Fibroblast of pulmonary artery (primary cell): ENCODE measurements at regions not wholly inside any gene's neighbourhood (a gene's known extent, or its start where the extent isn't known, plus 50 kb on each side); places are given as distances from the start of the nearest gene placed in this dataset.

ENCODE experiments used
- DNase-seq: peaks from one replicate; pipeline ENCODE4 v3.0.0-alpha.2; 2010; ENCODE audit warnings: low read depth
- H3K4me3 ChIP-seq: replicated peaks from 2 replicates; pipeline ENCODE4 v1.5.1; 2011; ENCODE audit warnings: low read depth, mild to moderate bottlenecking, control low read depth, low read length, moderate library complexity
- CTCF ChIP-seq: IDR thresholded peaks from 2 replicates; pipeline ENCODE4 v1.5.1; 2011; ENCODE audit warnings: mild to moderate bottlenecking, control low read depth, low read length, inconsistent platforms; ENCODE audit errors: missing control alignments

- H3K4me3 ChIP-seq = no peak overlapping the region
- peak; percentile 4 for DNase-seq
- no peak for TF ChIP-seq CTCF
Observed at GRCh38 chr5:136619556-136619955, 254.2 kb upstream of the TRPC7 start.

GRCh38 chr5:136615251-136616119, 250.1 kb upstream of the TRPC7 start:
- TF ChIP-seq CTCF = no peak
- H3K4me3 ChIP-seq = no peak overlapping the region
- DNase-seq = no peak

- TF ChIP-seq CTCF = no peak
- DNase-seq = no peak
- no peak overlapping the region for H3K4me3 ChIP-seq
Observed at GRCh38 chr5:136613230-136613629, 247.9 kb upstream of the TRPC7 start.

- DNase-seq = peak; percentile 26
- H3K4me3 ChIP-seq = no peak overlapping the region
- TF ChIP-seq CTCF = no peak
Observed at GRCh38 chr5:136605638-136606037, 240.3 kb upstream of the TRPC7 start.

GRCh38 chr5:136600306-136600705, 235.0 kb upstream of the TRPC7 start:
- TF ChIP-seq CTCF = no peak
- H3K4me3 ChIP-seq = no peak overlapping the region
- no peak for DNase-seq

GRCh38 chr5:136598802-136599404, 233.6 kb upstream of the TRPC7 start:
- DNase-seq = no peak
- TF ChIP-seq CTCF = no peak
- H3K4me3 ChIP-seq = no peak overlapping the region
